H9 (cell line): ENCODE measurements at regions not wholly inside any gene's neighbourhood (a gene's known extent, or its start where the extent isn't known, plus 50 kb on each side); places are given as distances from the start of the nearest gene placed in this dataset.

ENCODE experiments used
- DNase-seq: peaks from one replicate; pipeline ENCODE4 v3.0.0-alpha.2; 2017
- H2AFZ ChIP-seq: one replicate; pipeline ENCODE4 v1.6.1; 2013; ENCODE audit warnings: mild to moderate bottlenecking, low read length, control low read depth, moderate library complexity
- H2AK5ac ChIP-seq: 2 replicates; pipeline ENCODE4 v1.6.1; 2013; ENCODE audit warnings: low read length, control low read depth, mixed read lengths; ENCODE audit not compliant: insufficient read length
- H2BK120ac ChIP-seq: one replicate; pipeline ENCODE4 v1.6.1; 2013; ENCODE audit warnings: low read depth, mild to moderate bottlenecking, low read length, control low read depth, inconsistent platforms; ENCODE audit not compliant: poor library complexity, severe bottlenecking
- H2BK12ac ChIP-seq: 2 replicates; pipeline ENCODE4 v1.6.1; 2013; ENCODE audit warnings: low read length, control low read depth, mixed read lengths, low read depth; ENCODE audit not compliant: insufficient read length
- H2BK15ac ChIP-seq: 2 replicates; pipeline ENCODE4 v1.6.1; 2013; ENCODE audit warnings: low read depth, low read length, control low read depth
- H2BK20ac ChIP-seq: one replicate; pipeline ENCODE4 v1.6.1; 2013; ENCODE audit warnings: low read depth, mild to moderate bottlenecking, low read length, control low read depth, inconsistent platforms; ENCODE audit not compliant: poor library complexity, severe bottlenecking
- H2BK5ac ChIP-seq: 2 replicates; pipeline ENCODE4 v1.6.1; 2013; ENCODE audit warnings: low read length, control low read depth, mixed read lengths; ENCODE audit not compliant: insufficient read length
- H3K14ac ChIP-seq: 2 replicates; pipeline ENCODE4 v1.6.1; 2013; ENCODE audit warnings: low read length, control low read depth; ENCODE audit not compliant: insufficient read depth
- H3K18ac ChIP-seq: 2 replicates; pipeline ENCODE4 v1.6.1; 2013; ENCODE audit warnings: low read depth, mild to moderate bottlenecking, mixed read lengths, low read length, control low read depth; ENCODE audit not compliant: insufficient read length
- H3K23ac ChIP-seq: 2 replicates; pipeline ENCODE4 v1.6.1; 2013; ENCODE audit warnings: low read length, control low read depth, mixed read lengths, low read depth; ENCODE audit not compliant: insufficient read length
- H3K23me2 ChIP-seq: 2 replicates; pipeline ENCODE4 v1.6.1; 2013; ENCODE audit warnings: low read depth, mild to moderate bottlenecking, mixed read lengths, low read length, control low read depth; ENCODE audit not compliant: insufficient read length, poor library complexity, severe bottlenecking
- H3K27ac ChIP-seq: 2 replicates; pipeline ENCODE4 v1.5.1; 2013; ENCODE audit warnings: low read length, control low read depth, mixed read lengths, low read depth; ENCODE audit not compliant: insufficient read length
- H3K27me3 ChIP-seq: 2 replicates; pipeline ENCODE4 v1.6.1; 2013; ENCODE audit warnings: low read length, control low read depth, inconsistent platforms; ENCODE audit not compliant: insufficient read depth
- H3K4ac ChIP-seq: 2 replicates; pipeline ENCODE4 v1.6.1; 2013; ENCODE audit warnings: low read depth, mild to moderate bottlenecking, control low read depth, inconsistent platforms, low read length, moderate library complexity
- H3K4me1 ChIP-seq: 2 replicates; pipeline ENCODE4 v1.6.1; 2013; ENCODE audit warnings: low read length, control low read depth, inconsistent platforms; ENCODE audit not compliant: insufficient read depth
- H3K4me2 ChIP-seq: 2 replicates; pipeline ENCODE4 v1.6.1; 2013; ENCODE audit warnings: low read length, control low read depth, mixed read lengths; ENCODE audit not compliant: insufficient read length, insufficient read depth
- H3K56ac ChIP-seq: 2 replicates; pipeline ENCODE4 v1.6.1; 2013; ENCODE audit warnings: low read depth, mild to moderate bottlenecking, mixed read lengths, low read length, control low read depth; ENCODE audit not compliant: insufficient read length
- H3K79me1 ChIP-seq: 2 replicates; pipeline ENCODE4 v1.6.1; 2013; ENCODE audit warnings: low read depth, mild to moderate bottlenecking, moderate library complexity, low read length, control low read depth, inconsistent platforms; ENCODE audit not compliant: insufficient read depth, poor library complexity, severe bottlenecking
- H3K79me2 ChIP-seq: 2 replicates; pipeline ENCODE4 v1.6.1; 2013; ENCODE audit warnings: low read length, control low read depth, inconsistent platforms; ENCODE audit not compliant: insufficient read depth
- H3K9ac ChIP-seq: 2 replicates; pipeline ENCODE4 v1.6.1; 2013; ENCODE audit warnings: low read length, control low read depth, mixed read lengths; ENCODE audit not compliant: insufficient read length; ENCODE audit errors: extremely low read depth
- H3K9me3 ChIP-seq: one replicate; pipeline ENCODE4 v1.6.1; 2013; ENCODE audit warnings: low read depth, low read length, inconsistent platforms; ENCODE audit not compliant: control insufficient read depth
- H3T11ph ChIP-seq: one replicate; pipeline ENCODE4 v1.6.1; 2013; ENCODE audit warnings: mild to moderate bottlenecking, low read length, control low read depth, inconsistent platforms
- H4K20me1 ChIP-seq: one replicate; pipeline ENCODE4 v1.6.1; 2013; ENCODE audit not compliant: control insufficient read depth, insufficient read length, insufficient read depth
- H4K5ac ChIP-seq: 2 replicates; pipeline ENCODE4 v1.6.1; 2013; ENCODE audit warnings: low read depth, mild to moderate bottlenecking, mixed read lengths, low read length, control low read depth; ENCODE audit not compliant: insufficient read length
- H4K8ac ChIP-seq: replicated peaks from 2 replicates; pipeline ENCODE4 v1.6.1; 2013; ENCODE audit warnings: low read length, control low read depth, mixed read lengths, low read depth; ENCODE audit not compliant: insufficient read length
- H4K91ac ChIP-seq: 2 replicates; pipeline ENCODE4 v1.6.1; 2013; ENCODE audit warnings: low read depth, mild to moderate bottlenecking, moderate library complexity, mixed read lengths, low read length, control low read depth; ENCODE audit not compliant: insufficient read length
- H3K27ac Mint-ChIP-seq, 3 experiments: 2 replicates in 2 of 3; 3 replicates in 1 of 3; pipeline ENCODE4 v1.8.0; 2020 to 2021; ENCODE audit warnings: mixed read lengths in 3 of 3, mild to moderate bottlenecking in 1 of 3, moderate library complexity in 1 of 3
- H3K27me3 Mint-ChIP-seq: 2 replicates; pipeline ENCODE4 v1.8.0; 2021; ENCODE audit warnings: low read depth, mild to moderate bottlenecking, moderate library complexity, mixed read lengths
- H3K36me3 Mint-ChIP-seq, 3 experiments: 2 replicates in 2 of 3; 3 replicates in 1 of 3; pipeline ENCODE4 v1.8.0; 2020 to 2021; ENCODE audit warnings: low read depth in 3 of 3, mixed read lengths in 3 of 3; ENCODE audit not compliant: insufficient read depth in 1 of 3
- H3K4me1 Mint-ChIP-seq, 2 experiments: 2 replicates each; pipeline ENCODE4 v1.8.0; 2020; ENCODE audit warnings: mixed read lengths in 2 of 2
- H3K4me3 Mint-ChIP-seq, 2 experiments: 2 replicates in 1 of 2; 3 replicates in 1 of 2; pipeline ENCODE4 v1.8.0; 2020 to 2021; ENCODE audit warnings: mild to moderate bottlenecking in 2 of 2, mixed read lengths in 2 of 2, moderate library complexity in 1 of 2
- H3K9me3 Mint-ChIP-seq, 2 experiments: 2 replicates in 1 of 2; 3 replicates in 1 of 2; pipeline ENCODE4 v1.8.0; 2020; ENCODE audit warnings: mild to moderate bottlenecking in 2 of 2, mixed read lengths in 2 of 2, moderate library complexity in 1 of 2
- CTCF ChIP-seq: fragments of 200-600 bp; sonication (generic); conservative IDR thresholded peaks from 3 replicates; pipeline ENCODE4 v1.8.0; 2021; ENCODE audit warnings: antibody characterized with exemption, mild to moderate bottlenecking
- WGBS: extraction: QIAGEN DNeasy Blood & Tissue Kit; methylation state at CpG from one replicate; pipeline ENCODE4 v1.1.7; 2013; ENCODE audit warnings: missing lambda C conversion rate, low lambda C conversion rate, mixed read lengths; ENCODE audit not compliant: insufficient read length; ENCODE audit errors: extremely low coverage; 5-methylcytosine and 5-hydroxymethylcytosine counted together

DNA sequence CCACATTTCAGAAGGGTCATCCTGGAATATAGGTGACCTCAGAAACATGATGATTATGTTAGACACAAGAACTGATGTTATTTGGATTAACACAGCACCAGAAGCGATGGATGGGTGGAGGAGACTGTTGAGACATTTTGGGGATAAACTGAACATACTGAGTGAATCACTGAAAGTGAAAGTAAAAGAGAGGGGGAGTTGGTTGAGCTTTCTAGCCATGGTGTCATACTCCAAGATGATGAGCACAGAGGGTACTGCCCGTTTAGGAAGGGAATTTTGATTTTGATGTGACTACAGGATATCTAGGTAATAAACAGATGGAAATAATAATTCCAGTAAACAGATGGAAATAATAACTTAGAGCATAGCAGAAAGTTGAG, 248.0 kb upstream of the NPY start:
- no peak overlapping the region for H2AK5ac ChIP-seq
- no peak overlapping the region for H3T11ph ChIP-seq
- H2BK12ac ChIP-seq, result no peak overlapping the region
- H4K20me1 ChIP-seq, result no peaks in the 10 kb centered on the region
- H2BK5ac ChIP-seq, result no peak overlapping the region
- no peak overlapping the region for H3K18ac ChIP-seq
- no peak overlapping the region for H3K23ac ChIP-seq
- DNase-seq, result no peak
- Mint-ChIP-seq H3K27me3 (peaks cover 1% of the 10 kb centered on the region; the same call in 1 of the 2 replicates), H3K9me3 (no peaks in the 10 kb centered on the region), H3K4me3 (no peak overlapping the region), H3K27ac (no peak overlapping the region), H3K36me3 (no peaks in the 10 kb centered on the region), H3K4me1 (peaks cover 2 to 8% of the 10 kb centered on the region in 2 experiments; a peak in 3 of 4 replicates)
- H3K9me3 ChIP-seq, result no peaks in the 10 kb centered on the region
- no peak overlapping the region for H3K27ac ChIP-seq
- H3K14ac ChIP-seq, result no peak overlapping the region
- H4K91ac ChIP-seq, result no peak overlapping the region
- H3K79me1 ChIP-seq, result no peaks in the 10 kb centered on the region
- no peak overlapping the region for H2BK20ac ChIP-seq
- no peak overlapping the region for H2BK120ac ChIP-seq
- H3K79me2 ChIP-seq, result no peaks in the 10 kb centered on the region
- no peaks in the 10 kb centered on the region for H3K27me3 ChIP-seq
- no CpG with 5 or more reads among the region's 2 CpGs for WGBS
- no peak overlapping the region for H3K4me2 ChIP-seq
- no peak overlapping the region for H3K56ac ChIP-seq
- no peaks in the 10 kb centered on the region for H3K23me2 ChIP-seq
- no peak overlapping the region for H4K5ac ChIP-seq
- H3K4me1 ChIP-seq, result peaks cover 3% of the 10 kb centered on the region; the same call in 1 of the 2 replicates
- H3K4ac ChIP-seq, result no peak overlapping the region
- H2BK15ac ChIP-seq, result no peak overlapping the region
- H3K9ac ChIP-seq, result no peak overlapping the region
- no peak for TF ChIP-seq CTCF
- no peak overlapping the region for H4K8ac ChIP-seq
- H2AFZ ChIP-seq, result no peak overlapping the region
